Small intestine (tissue), 7 donors: ENCODE measurements at regions not wholly inside any gene's neighbourhood (a gene's known extent, or its start where the extent isn't known, plus 50 kb on each side); places are given as distances from the start of the nearest gene placed in this dataset.

ENCODE experiments used
- DNase-seq, 2 donors: peaks; one replicate each; pipeline versions ENCODE4 v3.0.0 to v3.0.0-alpha.2; 2013
- FAIRE-seq: peaks from 2 replicates; lab custom pipeline; 2012; peaks lifted over from hg19 to GRCh38; lab: Jason Lieb, UNC
- H3K27ac ChIP-seq, 3 donors: one replicate each; pipeline ENCODE4 v1.5.1; 2013; ENCODE audit warnings: low read length in 2 of 3, mild to moderate bottlenecking in 2 of 3, control low read depth in 1 of 3, inconsistent platforms in 1 of 3, low read depth in 1 of 3, moderate library complexity in 1 of 3
- H3K27me3 ChIP-seq, 3 donors: one replicate each; pipeline ENCODE4 v1.6.1; 2013; ENCODE audit warnings: low read length in 3 of 3, inconsistent platforms in 1 of 3; ENCODE audit not compliant: control insufficient read depth in 3 of 3, insufficient read depth in 3 of 3
- H3K36me3 ChIP-seq, 3 donors: one replicate each; pipeline ENCODE4 v1.6.1; 2013; ENCODE audit warnings: low read length in 3 of 3, inconsistent platforms in 1 of 3, low read depth in 1 of 3, mild to moderate bottlenecking in 1 of 3, moderate library complexity in 1 of 3; ENCODE audit not compliant: control insufficient read depth in 3 of 3, insufficient read depth in 2 of 3
- H3K4me1 ChIP-seq, 3 donors: one replicate each; pipeline ENCODE4 v1.6.1; 2013; ENCODE audit warnings: low read length in 2 of 3, inconsistent platforms in 1 of 3, low read depth in 1 of 3, mild to moderate bottlenecking in 1 of 3, moderate library complexity in 1 of 3; ENCODE audit not compliant: control insufficient read depth in 3 of 3, insufficient read depth in 2 of 3
- H3K4me3 ChIP-seq, 3 donors: one replicate each; pipeline ENCODE4 v1.5.1; 2013; ENCODE audit warnings: low read length in 3 of 3, control low read depth in 1 of 3, inconsistent platforms in 1 of 3, low read depth in 1 of 3, mild to moderate bottlenecking in 1 of 3, moderate library complexity in 1 of 3
- H3K9me3 ChIP-seq, 2 donors: one replicate each; pipeline ENCODE4 v1.6.1; 2013; ENCODE audit warnings: low read depth in 1 of 2, low read length in 1 of 2; ENCODE audit not compliant: control insufficient read depth in 2 of 2, insufficient read depth in 1 of 2
- WGBS, 3 donors: extraction: QIAGEN DNeasy Blood & Tissue Kit; methylation state at CpG; one replicate each; pipeline ENCODE4 v1.1.7; 2013; 5-methylcytosine and 5-hydroxymethylcytosine counted together
- donor health status: healthy with polysubstance abuse.
- donor health status: control.
- donor health status: control.
- donor health status: Bipolar disorder and iron deficiency.
- donor health status: healthy.

DNA sequence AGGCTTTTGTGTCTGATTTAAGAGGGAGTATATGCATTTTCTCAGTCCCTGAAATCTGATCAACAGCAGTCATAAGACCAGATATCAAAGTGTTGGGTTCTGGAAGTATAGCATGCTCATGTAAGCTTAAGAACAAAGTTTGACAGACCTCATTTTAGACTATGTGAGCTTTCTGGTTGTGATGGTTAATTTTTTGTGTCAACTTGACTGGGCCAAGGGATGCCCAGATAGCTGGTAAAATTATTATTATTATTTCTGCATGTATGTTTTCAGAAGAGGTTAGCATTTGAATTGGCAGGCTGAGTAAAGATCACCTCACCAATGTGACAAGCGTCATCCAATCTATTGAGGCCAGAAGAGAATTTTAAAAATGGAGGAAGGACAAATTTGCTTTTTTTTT lies 63.5 kb upstream of the FRMD4A start:
- Histone ChIP-seq H3K4me1 (no peaks in the 10 kb centered on the region), H3K36me3 (no peaks in the 10 kb centered on the region), H3K27ac (no peak overlapping the region), H3K27me3 (no peaks in the 10 kb centered on the region), H3K9me3 (peaks cover 0 to 2% of the 10 kb centered on the region in 2 donors), H3K4me3 (no peak overlapping the region)
- FAIRE-seq = no peak
- WGBS, 3 donors = 95 to 96% (median 96%) methylated on average over 1 of the region's 1 CpG
- DNase-seq = no peak

DNA sequence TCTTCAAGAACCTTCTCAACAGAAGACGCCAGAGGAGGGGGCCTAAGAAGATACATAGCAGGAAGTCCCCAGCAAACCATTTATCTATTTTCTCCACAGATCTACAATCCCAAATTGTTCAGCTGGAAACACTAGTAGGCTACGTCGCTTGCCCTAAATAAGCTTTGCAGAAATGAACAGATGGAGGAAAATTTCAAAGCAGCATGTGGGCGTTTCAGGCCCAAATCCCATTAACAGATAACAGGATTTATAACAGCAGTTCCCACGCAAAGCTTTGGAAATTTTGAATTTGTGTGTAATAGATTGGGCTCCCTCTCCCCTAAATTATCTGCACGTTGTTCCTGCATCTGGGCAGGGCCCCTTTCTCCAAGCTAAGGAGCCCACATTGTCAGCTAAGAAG lies 60.6 kb upstream of the FRMD4A start:
- H3K4me1 ChIP-seq = no peaks in the 10 kb centered on the region
- no peak for FAIRE-seq
- 73 to 82% (median 77%) methylated on average over 6 of the region's 6 CpGs for WGBS, 3 donors

DNA sequence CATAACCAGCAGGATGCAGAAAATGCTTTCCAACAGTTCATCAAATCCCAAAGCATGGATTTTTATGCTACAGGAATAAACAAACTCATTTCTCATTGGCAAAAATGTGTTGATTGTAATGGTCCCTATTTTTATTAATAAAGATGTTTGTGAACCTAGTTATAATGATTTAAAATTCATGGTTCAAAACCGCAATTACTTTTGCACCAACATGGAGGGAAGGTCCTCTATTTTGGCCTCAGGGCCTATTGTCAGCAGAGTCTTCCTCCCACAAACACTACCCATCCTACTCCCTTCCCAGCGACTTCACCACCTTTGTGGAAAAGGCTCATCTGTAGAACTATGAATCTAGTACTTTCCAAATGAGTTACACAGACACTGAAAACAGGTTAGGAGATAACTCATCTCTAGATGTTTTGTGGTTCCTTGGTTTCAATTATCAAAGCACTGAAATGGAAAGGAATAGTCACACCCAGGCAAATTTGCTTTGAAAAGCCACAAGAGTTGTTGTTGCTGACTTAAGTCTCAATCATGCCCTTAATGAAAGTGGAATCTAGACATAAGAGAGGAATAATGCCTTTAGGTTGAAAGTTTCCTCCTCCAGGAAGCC lies 59.4 kb upstream of the FRMD4A start:
- FAIRE-seq = no peak
- H3K4me3 ChIP-seq = no peak overlapping the region
- H3K27ac ChIP-seq = no peak overlapping the region
- no peak for DNase-seq
- 78 to 87% (median 83%) methylated on average over 2 of the region's 2 CpGs for WGBS, 3 donors
- H3K27me3 ChIP-seq = no peaks in the 10 kb centered on the region
- H3K36me3 ChIP-seq = no peaks in the 10 kb centered on the region
- no peaks in the 10 kb centered on the region for H3K4me1 ChIP-seq
- peaks cover 0 to 2% of the 10 kb centered on the region in 2 donors for H3K9me3 ChIP-seq

More for the DNA sequence above, 60.6 kb upstream of the FRMD4A start:
- no peak overlapping the region for H3K27ac ChIP-seq
- H3K36me3 ChIP-seq = no peaks in the 10 kb centered on the region
- peaks cover 0 to 2% of the 10 kb centered on the region in 2 donors for H3K9me3 ChIP-seq
- H3K27me3 ChIP-seq = no peaks in the 10 kb centered on the region
- no peak for DNase-seq
- H3K4me3 ChIP-seq = no peak overlapping the region

DNA sequence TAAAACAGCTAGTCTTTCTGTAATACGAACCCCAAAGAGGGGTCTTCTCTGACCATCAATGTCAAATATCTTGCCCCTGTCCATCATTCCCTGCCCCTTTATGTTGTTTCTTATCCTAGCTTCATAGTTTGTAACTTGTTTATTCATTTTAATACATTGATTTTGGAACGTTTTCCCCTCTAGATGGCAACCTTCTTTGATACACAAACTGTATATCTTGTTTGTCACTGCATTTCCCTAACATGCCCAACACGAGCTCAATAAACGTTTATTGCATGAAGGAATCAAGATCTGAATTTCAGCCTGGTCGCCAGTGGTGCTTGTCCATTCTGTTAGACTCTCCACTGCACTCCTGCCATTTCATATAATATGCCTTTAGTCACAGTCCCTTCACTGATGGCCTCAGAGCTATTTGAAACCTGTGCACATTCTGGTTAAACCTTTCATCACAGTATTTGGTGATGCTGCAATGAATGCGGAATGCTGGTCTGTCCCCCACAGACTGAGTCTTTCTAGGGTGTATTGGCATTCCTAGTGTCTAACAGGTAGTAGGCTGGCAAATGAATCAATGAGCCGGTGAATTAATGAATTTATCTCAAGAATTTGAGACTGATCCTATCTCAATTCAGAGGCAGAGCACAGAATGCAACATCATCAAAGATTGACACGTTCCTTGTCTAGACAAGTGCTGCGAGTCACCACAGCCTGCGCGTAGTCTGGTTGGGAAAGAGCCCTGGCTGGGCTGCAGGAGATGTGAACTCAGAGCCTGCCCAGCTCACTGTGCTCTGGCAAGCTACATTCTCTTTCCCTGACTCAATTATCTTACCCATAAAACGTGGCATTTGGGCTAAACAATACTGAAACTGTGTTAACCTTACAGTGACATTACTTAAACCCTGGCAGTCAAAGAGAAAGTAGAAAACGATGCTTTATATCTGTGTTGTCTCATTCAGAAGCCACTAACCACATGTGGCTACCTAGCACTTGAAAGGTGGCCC lies 55.2 kb upstream of the FRMD4A start:
- H3K27me3 ChIP-seq = peaks cover 0 to 3% (median 0%) of the 10 kb centered on the region in 3 donors
- DNase-seq (no peak), FAIRE-seq (no peak)
- no peaks in the 10 kb centered on the region for H3K9me3 ChIP-seq
- no peak overlapping the region for H3K4me3 ChIP-seq
- no peaks in the 10 kb centered on the region for H3K36me3 ChIP-seq
- no peak overlapping the region for H3K27ac ChIP-seq
- WGBS, 3 donors = 44 to 60% (median 51%) methylated on average over 13 of the region's 13 CpGs
- H3K4me1 ChIP-seq = no peaks in the 10 kb centered on the region

DNA sequence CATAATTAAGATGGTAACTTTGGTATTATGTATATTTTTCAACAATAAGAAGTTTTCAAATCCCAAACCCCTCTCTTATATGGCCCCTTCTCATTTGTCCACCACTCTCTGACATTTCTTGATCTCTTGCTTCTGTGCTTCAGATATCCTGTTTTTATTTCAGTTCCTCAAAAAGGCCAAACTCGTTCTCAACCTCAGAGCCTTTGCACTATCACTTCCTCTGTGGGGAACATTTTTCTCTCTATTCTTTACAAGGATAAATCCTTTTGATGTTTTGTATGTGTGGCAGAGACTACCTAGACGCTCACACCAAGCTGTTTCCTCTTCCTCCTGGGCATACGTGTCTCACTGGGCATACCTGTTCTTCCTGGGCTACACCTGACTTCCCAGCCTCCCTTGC lies 54.2 kb upstream of the FRMD4A start:
- no peaks in the 10 kb centered on the region for H3K36me3 ChIP-seq
- 28 to 44% (median 43%) methylated on average over 3 of the region's 3 CpGs for WGBS, 3 donors
- FAIRE-seq (no peak), DNase-seq (no peak)
- H3K4me1 ChIP-seq = no peaks in the 10 kb centered on the region
- H3K9me3 ChIP-seq = no peaks in the 10 kb centered on the region
- no peak overlapping the region for H3K4me3 ChIP-seq
- H3K27me3 ChIP-seq = peaks cover 0 to 3% (median 0%) of the 10 kb centered on the region in 3 donors
- H3K27ac ChIP-seq = no peak overlapping the region

DNA sequence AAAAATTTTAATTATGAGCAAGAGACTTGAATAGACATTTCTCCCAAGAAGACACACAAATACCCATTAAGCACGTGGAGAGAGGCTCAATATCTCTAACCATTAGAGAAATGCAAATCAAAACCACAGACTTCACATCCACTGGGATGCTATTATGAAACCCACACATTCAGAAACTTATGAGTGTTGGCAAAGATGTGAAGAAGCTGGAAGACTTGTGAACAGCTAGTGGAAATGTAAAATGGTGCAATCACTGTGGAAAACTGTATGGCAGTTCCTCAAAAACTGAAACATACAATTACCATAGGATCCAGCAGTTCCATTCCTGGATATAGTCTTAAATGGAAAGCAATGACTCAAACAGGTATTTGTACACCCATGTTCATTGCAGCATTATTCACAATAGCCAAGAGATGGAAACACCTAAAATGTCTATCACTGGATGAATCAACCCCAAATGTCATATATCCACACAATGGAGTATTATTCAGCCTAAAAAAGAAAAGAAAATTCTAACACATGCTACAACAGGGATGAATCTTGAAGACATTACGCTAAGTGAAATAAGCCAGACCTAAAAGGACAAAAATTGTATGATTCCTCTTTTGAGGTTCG lies 53.5 kb upstream of the FRMD4A start:
- Histone ChIP-seq H3K27ac (no peak overlapping the region), H3K36me3 (no peaks in the 10 kb centered on the region), H3K4me1 (no peaks in the 10 kb centered on the region), H3K4me3 (no peak overlapping the region), H3K27me3 (peaks cover 0 to 3% (median 0%) of the 10 kb centered on the region in 3 donors), H3K9me3 (no peaks in the 10 kb centered on the region)
- FAIRE-seq = no peak
- 74 to 85% (median 82%) methylated on average over 3 of the region's 3 CpGs for WGBS, 3 donors
- no peak for DNase-seq

DNA sequence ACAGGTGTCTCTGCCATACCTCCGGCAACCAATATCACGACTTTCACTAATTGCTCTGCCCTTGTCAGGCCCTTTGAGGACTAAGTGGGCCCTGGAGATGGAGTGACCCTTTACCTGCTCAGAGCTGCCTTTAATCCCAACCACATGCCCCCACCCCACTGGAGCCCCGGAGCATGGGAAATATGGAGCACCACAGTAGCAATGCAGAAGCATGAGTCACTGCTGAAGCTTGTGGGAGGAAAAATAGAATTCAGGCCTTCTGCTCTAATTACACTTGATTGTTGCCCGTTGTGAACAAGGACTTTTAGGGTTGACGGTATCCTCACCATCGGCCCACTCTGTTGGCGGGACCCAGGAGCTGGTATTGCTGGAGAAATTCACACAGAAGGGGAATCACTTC lies 52.5 kb upstream of the FRMD4A start:
- DNase-seq (no peak), FAIRE-seq (no peak)
- WGBS, 3 donors = 89 to 90% (median 89%) methylated on average over 7 of the region's 7 CpGs
- no peaks in the 10 kb centered on the region for H3K4me1 ChIP-seq
- H3K27ac ChIP-seq = no peak overlapping the region
- H3K9me3 ChIP-seq = no peaks in the 10 kb centered on the region
- no peaks in the 10 kb centered on the region for H3K36me3 ChIP-seq
- no peak overlapping the region for H3K4me3 ChIP-seq
- H3K27me3 ChIP-seq = peaks cover 0 to 3% (median 0%) of the 10 kb centered on the region in 3 donors

DNA sequence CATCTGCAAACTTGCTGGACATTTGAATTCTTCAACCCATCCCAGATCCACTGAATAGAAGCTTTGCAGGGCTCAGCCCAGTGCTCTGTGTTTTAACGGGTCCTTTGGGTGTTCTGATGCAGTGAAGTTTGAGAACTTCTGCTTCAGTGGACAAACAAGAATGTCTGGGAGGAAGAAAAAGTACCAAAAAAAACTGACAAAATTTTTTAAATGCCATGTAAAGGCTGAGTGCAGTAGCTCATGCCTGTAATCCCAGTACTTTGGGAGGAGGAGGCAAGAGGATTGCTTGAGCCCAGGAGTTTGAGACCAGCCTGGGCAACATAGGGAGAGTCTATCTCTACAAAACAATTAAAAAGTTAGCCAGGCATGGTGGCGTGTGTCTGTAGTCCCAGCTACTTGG lies 51.8 kb upstream of the FRMD4A start:
- no peak overlapping the region for H3K27ac ChIP-seq
- no peak for FAIRE-seq

More for the DNA sequence above, 51.8 kb upstream of the FRMD4A start:
- Histone ChIP-seq H3K27me3 (peaks cover 0 to 3% (median 0%) of the 10 kb centered on the region in 3 donors), H3K9me3 (no peaks in the 10 kb centered on the region), H3K4me3 (no peak overlapping the region), H3K4me1 (no peaks in the 10 kb centered on the region), H3K36me3 (no peaks in the 10 kb centered on the region)
- 55 to 93% (median 89%) methylated on average over 2 of the region's 2 CpGs for WGBS, 3 donors
- no peak for DNase-seq
